HepG2 (cell line): ENCODE measurements at regions not wholly inside any gene's neighbourhood (a gene's known extent, or its start where the extent isn't known, plus 50 kb on each side); places are given as distances from the start of the nearest gene placed in this dataset.

Experiments
- CHD2 ChIP-seq: IDR thresholded peaks from 2 replicates; pipeline ENCODE4 v1.6.1; 2011; ENCODE audit warnings: low read depth, low read length, improper control_type of control experiment
- ZBTB7B ChIP-seq: sonication (generic); formaldehyde crosslinking; IDR thresholded peaks from 2 replicates; pipeline ENCODE4 v1.4.0; 2020; ENCODE audit warnings: missing genetic modification reagents
- ZKSCAN1 ChIP-seq: fragments of 150-350 bp; IDR thresholded peaks from 2 replicates; pipeline ENCODE4 v1.6.1; 2014; ENCODE audit warnings: low read length
- TF ChIP-seq, protein P1 (sequence below): sonication (generic); formaldehyde crosslinking; IDR thresholded peaks from 2 replicates; pipeline ENCODE4 v1.4.0; 2020; ENCODE audit warnings: mild to moderate bottlenecking, low read depth, missing genetic modification reagents

DNA sequence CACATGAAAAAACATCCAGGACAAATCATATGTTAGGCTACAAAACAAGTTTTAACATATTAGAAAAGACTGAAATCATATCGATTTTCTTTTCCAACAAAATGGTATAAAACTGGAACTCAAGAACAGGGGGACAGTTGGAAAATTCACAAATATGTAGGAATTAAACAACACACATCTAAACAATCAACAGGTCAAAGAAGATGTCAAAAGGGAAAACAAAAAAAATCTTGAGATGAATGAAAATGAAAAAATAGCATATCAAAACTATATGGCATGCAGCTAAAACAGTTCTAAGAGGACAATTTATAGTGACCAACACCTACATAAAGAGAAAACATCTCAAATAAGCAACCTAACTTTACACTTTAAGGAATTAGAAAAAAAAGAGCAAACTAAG is 585.3 kb downstream of the UQCRFS1 start:
- no peak for TF ChIP-seq CHD2
- no peak for TF ChIP-seq ZBTB7B (CRISPR knock-in tag)
- TF ChIP-seq, protein P1, sequence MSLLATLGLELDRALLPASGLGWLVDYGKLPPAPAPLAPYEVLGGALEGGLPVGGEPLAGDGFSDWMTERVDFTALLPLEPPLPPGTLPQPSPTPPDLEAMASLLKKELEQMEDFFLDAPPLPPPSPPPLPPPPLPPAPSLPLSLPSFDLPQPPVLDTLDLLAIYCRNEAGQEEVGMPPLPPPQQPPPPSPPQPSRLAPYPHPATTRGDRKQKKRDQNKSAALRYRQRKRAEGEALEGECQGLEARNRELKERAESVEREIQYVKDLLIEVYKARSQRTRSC = no peak
- TF ChIP-seq ZKSCAN1 = no peak
